B cell (primary cell): ENCODE measurements at regions not wholly inside any gene's neighbourhood (a gene's known extent, or its start where the extent isn't known, plus 50 kb on each side); places are given as distances from the start of the nearest gene placed in this dataset.

ENCODE experiments used
- ATAC-seq: fragments of 200-7000 bp; cut with Tn5 transposase; one replicate; pipeline ENCODE4 v1.10.0; 2021; ENCODE audit warnings: low read depth, mild to moderate bottlenecking, moderate number of reproducible peaks, moderate library complexity
- CTCF ChIA-PET: fragments of 350-600 bp; sonication (Branson Sonifier 250); formaldehyde crosslinking; loops from one replicate; lab custom pipeline; 2021; ENCODE audit warnings: antibody characterized with exemption, inconsistent platforms; lab: Charles Lee
- POLR2A ChIA-PET: fragments of 350-600 bp; sonication (Branson Sonifier 250); formaldehyde crosslinking; loops from one replicate; lab custom pipeline; 2021; ENCODE audit warnings: antibody characterized with exemption; lab: Charles Lee
- DNase-seq: peaks from one replicate; pipeline ENCODE4 v3.0.0; 2013
- H2AFZ ChIP-seq: 2 replicates; pipeline ENCODE4 v1.6.1; 2012; ENCODE audit warnings: mild to moderate bottlenecking, low read depth, low read length; ENCODE audit not compliant: insufficient read depth, poor library complexity, severe bottlenecking
- H3K27ac ChIP-seq, 2 donors: 1 replicate in 1 of 2; 2 replicates in 1 of 2; pipeline ENCODE4 v1.5.1; 2012 to 2013; ENCODE audit warnings: low read length in 2 of 2, mild to moderate bottlenecking in 2 of 2, moderate library complexity in 1 of 2
- H3K27me3 ChIP-seq, 4 experiments: fragments of 200-600 bp in 1 of 4; sonication (generic) in 1 of 4; replicated peaks in 1 of 4; 1 replicate in 2 of 4; 2 replicates in 2 of 4; pipeline versions ENCODE4 v1.6.1 to v1.7.0; 2013 to 2016; ENCODE audit warnings: low read length in 3 of 4, mild to moderate bottlenecking in 2 of 4, mixed read lengths in 1 of 4, moderate library complexity in 1 of 4; ENCODE audit not compliant: insufficient read depth in 4 of 4, control insufficient read depth in 3 of 4; ENCODE audit errors: control extremely low read depth in 1 of 4
- H3K36me3 ChIP-seq, 2 experiments: replicated peaks in 1 of 2; 1 replicate in 1 of 2; 2 replicates in 1 of 2; pipeline versions ENCODE4 v1.6.1 to v1.7.1; 2013; ENCODE audit warnings: low read length in 1 of 2; ENCODE audit not compliant: insufficient read depth in 2 of 2, control insufficient read depth in 1 of 2; ENCODE audit errors: control extremely low read depth in 1 of 2, extremely low read depth in 1 of 2
- H3K4me1 ChIP-seq, 2 donors: fragments of 200-600 bp in 1 of 2; sonication (generic) in 1 of 2; 1 replicate in 1 of 2; 2 replicates in 1 of 2; pipeline versions ENCODE4 v1.5.1 to v1.6.1; 2013 to 2017; ENCODE audit warnings: low read length in 2 of 2; ENCODE audit not compliant: control insufficient read depth in 2 of 2, insufficient read depth in 2 of 2
- H3K4me2 ChIP-seq: replicated peaks from 2 replicates; pipeline ENCODE3; 2012; ENCODE audit warnings: mild to moderate bottlenecking, low read depth, low read length; ENCODE audit not compliant: poor library complexity, severe bottlenecking
- H3K4me3 ChIP-seq, 5 experiments: fragments of 200-600 bp in 1 of 5; sonication (generic) in 1 of 5; 1 replicate in 3 of 5; 2 replicates in 2 of 5; pipeline versions ENCODE4 v1.5.1 to v1.7.0; 2011 to 2016; ENCODE audit warnings: low read length in 4 of 5, mild to moderate bottlenecking in 4 of 5, low read depth in 2 of 5, control low read depth in 1 of 5, moderate library complexity in 1 of 5; ENCODE audit not compliant: insufficient read depth in 1 of 5; ENCODE audit errors: control extremely low read depth in 1 of 5, extremely low read depth in 1 of 5
- H3K79me2 ChIP-seq: fragments of 200-600 bp; sonication (generic); one replicate; pipeline ENCODE4 v1.6.0; 2016; ENCODE audit warnings: low read length; ENCODE audit not compliant: control insufficient read depth, insufficient read depth
- H3K9ac ChIP-seq: fragments of 200-600 bp; sonication (generic); 2 replicates; pipeline ENCODE4 v1.6.1; 2017; ENCODE audit warnings: mild to moderate bottlenecking, low read length, moderate library complexity
- H3K9me3 ChIP-seq, 3 donors: one replicate each; pipeline versions ENCODE4 v1.6.1 to v1.7.1; 2013; ENCODE audit warnings: low read length in 2 of 3; ENCODE audit not compliant: control insufficient read depth in 2 of 3, insufficient read depth in 1 of 3; ENCODE audit errors: control extremely low read depth in 1 of 3
- H4K20me1 ChIP-seq: 2 replicates; pipeline ENCODE4 v1.6.0; 2012; ENCODE audit warnings: mild to moderate bottlenecking, low read length; ENCODE audit not compliant: insufficient read depth, control insufficient read depth, poor library complexity, severe bottlenecking
- H3K27ac Mint-ChIP-seq: one replicate; pipeline ENCODE4 v1.8.0; 2021; ENCODE audit warnings: mixed read lengths
- H3K27me3 Mint-ChIP-seq: one replicate; pipeline ENCODE4 v1.8.0; 2021; ENCODE audit warnings: mixed read lengths
- H3K4me1 Mint-ChIP-seq: one replicate; pipeline ENCODE4 v1.8.0; 2021; ENCODE audit warnings: mixed read lengths
- H3K4me3 Mint-ChIP-seq: one replicate; pipeline ENCODE4 v1.8.0; 2021; ENCODE audit warnings: mixed read lengths
- H3K9me3 Mint-ChIP-seq: one replicate; pipeline ENCODE4 v1.8.0; 2022; ENCODE audit warnings: mixed read lengths; ENCODE audit not compliant: insufficient read depth
- CTCF ChIP-seq: fragments of 200-600 bp; IDR thresholded peaks from one replicate; pipeline ENCODE4 v1.8.0; 2022; ENCODE audit warnings: antibody characterized with exemption, mild to moderate bottlenecking
- EZH2 ChIP-seq: IDR thresholded peaks from 2 replicates; pipeline ENCODE4 v1.6.1; 2012; ENCODE audit warnings: borderline replicate concordance, low read depth, mild to moderate bottlenecking, moderate library complexity, low read length; ENCODE audit not compliant: insufficient read depth, poor library complexity, severe bottlenecking
- WGBS: methylation state at CpG from one replicate; pipeline ENCODE4 v1.1.5; 2013; ENCODE audit warnings: missing lambda C conversion rate; ENCODE audit not compliant: insufficient coverage; 5-methylcytosine and 5-hydroxymethylcytosine counted together
- intact Hi-C: fragments of 100-400 bp; cut with micrococcal nuclease; formaldehyde crosslinking; loops from one replicate; pipeline ENCODE4 v1.10.0; 2022

GRCh38 chr3:36132214-36132613, 248.1 kb upstream of the STAC start:
- Histone ChIP-seq H3K36me3 (no peaks in the 10 kb centered on the region), H3K9me3 (peaks cover 0 to 4% (median 0%) of the 10 kb centered on the region in 3 donors), H3K4me1 (no peaks in the 10 kb centered on the region), H3K4me3 (no peak overlapping the region), H3K9ac (no peak overlapping the region), H3K27me3 (no peaks in the 10 kb centered on the region), H3K4me2 (no peak overlapping the region), H3K27ac (no peak overlapping the region), H2AFZ (no peak overlapping the region), H3K79me2 (no peaks in the 10 kb centered on the region), H4K20me1 (no peaks in the 10 kb centered on the region)
- Mint-ChIP-seq H3K4me3 (no peak overlapping the region), H3K9me3 (peaks cover 2% of the 10 kb centered on the region), H3K4me1 (no peaks in the 10 kb centered on the region), H3K27me3 (no peaks in the 10 kb centered on the region), H3K27ac (no peak overlapping the region)
- intact Hi-C loops, result no loop called here
- 100% methylated on average over 1 of the region's 2 CpGs for WGBS
- TF ChIP-seq EZH2 (no peak), CTCF (no peak)
- no peak for ATAC-seq
- CTCF ChIA-PET, result no interaction called here
- no peak for DNase-seq
- POLR2A ChIA-PET, result no interaction called here

GRCh38 chr3:36135863-36136262, 244.4 kb upstream of the STAC start:
- Histone ChIP-seq H3K79me2 (no peaks in the 10 kb centered on the region), H3K27ac (no peak overlapping the region), H3K4me3 (no peak overlapping the region), H3K9ac (no peak overlapping the region), H4K20me1 (no peaks in the 10 kb centered on the region), H2AFZ (no peak overlapping the region), H3K4me2 (no peak overlapping the region), H3K9me3 (no peaks in the 10 kb centered on the region), H3K4me1 (no peaks in the 10 kb centered on the region), H3K36me3 (no peaks in the 10 kb centered on the region), H3K27me3 (no peaks in the 10 kb centered on the region)
- Mint-ChIP-seq H3K4me3 (no peak overlapping the region), H3K27ac (no peak overlapping the region), H3K9me3 (peaks cover 2% of the 10 kb centered on the region), H3K27me3 (no peaks in the 10 kb centered on the region), H3K4me1 (no peaks in the 10 kb centered on the region)
- ChIA-PET CTCF (no interaction called here), POLR2A (no interaction called here)
- DNase-seq (no peak), ATAC-seq (no peak)
- TF ChIP-seq CTCF (no peak), EZH2 (no peak)
- intact Hi-C loops, result no loop called here
